HG03565 (cell line): ENCODE measurements at regions not wholly inside any gene's neighbourhood (a gene's known extent, or its start where the extent isn't known, plus 50 kb on each side); places are given as distances from the start of the nearest gene placed in this dataset.

Source experiments
- ATAC-seq: cut with Tn5 transposase; IDR thresholded peaks from one replicate; pipeline ENCODE4 v1.9.1; 2021; ENCODE audit warnings: mild to moderate bottlenecking, moderate library complexity; ENCODE audit not compliant: unreplicated experiment

GRCh38 chr10:9762966-9763656, 1254.6 kb upstream of the CELF2 start:
- no peak for ATAC-seq

GRCh38 chr10:9766762-9767161, 1250.9 kb upstream of the CELF2 start:
- ATAC-seq, result no peak

DNA sequence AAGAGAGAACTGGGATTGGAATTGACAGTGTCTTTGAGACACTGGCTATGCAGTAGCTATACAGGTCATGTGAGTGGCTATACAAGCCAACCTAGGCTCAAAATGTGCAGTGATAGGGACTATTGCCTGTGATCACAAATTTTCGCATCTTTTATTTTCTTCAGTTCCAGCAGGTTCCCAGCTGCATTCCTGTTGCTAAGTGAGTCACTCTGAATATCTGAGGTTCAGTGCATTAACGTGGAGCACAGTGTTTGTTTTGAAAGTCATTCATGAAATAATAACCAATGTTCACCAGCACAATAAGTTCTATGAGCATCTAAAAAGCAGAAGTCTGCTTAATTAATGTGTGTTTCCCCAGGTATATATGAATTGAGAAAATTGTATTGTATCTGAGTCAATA, 1236.0 kb upstream of the CELF2 start:
- ATAC-seq, result no peak

GRCh38 chr10:9786101-9786500, 1231.6 kb upstream of the CELF2 start:
- no peak for ATAC-seq

DNA sequence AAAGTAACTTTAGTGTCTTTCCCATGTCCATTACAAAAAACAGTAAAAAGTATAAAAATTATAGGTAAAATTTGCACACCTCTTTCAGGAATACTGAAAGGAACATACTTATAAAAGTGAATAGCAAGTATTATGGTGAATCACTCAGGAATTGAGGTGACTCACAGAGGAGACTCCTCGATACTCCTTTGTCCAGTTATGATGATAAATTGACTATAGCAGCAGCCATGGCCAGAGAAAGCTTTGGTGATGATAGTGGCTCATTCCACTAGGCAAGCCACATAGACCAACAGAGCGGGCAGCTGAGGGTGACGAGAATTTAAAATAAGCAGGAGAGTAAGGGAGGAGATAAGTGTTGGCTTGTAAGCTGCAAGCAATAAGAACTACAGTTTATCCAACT, 1231.1 kb upstream of the CELF2 start:
- ATAC-seq, result no peak

- no peak for ATAC-seq
These were observed 1227.7 kb upstream of the CELF2 start for GRCh38 chr10:9789996-9790395.

DNA sequence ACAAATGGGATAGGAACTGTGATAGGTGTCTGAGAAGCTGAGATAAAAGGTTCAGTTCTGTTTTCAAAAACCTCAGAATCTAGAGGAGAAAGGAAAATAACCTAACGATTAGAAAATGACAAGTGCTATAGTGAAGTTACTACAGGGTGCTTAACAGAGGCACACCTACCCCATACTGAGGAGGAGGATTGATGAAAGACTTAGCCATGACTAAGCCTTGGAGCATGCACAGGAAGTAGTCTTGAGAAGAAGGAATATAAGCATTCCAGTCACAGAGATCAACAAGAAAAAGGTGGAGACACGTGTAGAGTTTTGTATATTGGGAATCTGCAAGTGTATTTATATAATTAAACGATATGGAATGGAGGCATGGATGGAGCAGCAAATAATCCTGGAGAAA, 1225.5 kb upstream of the CELF2 start:
- no peak for ATAC-seq

- no peak for ATAC-seq
These were observed 1221.1 kb upstream of the CELF2 start for GRCh38 chr10:9796564-9796963.

- no peak for ATAC-seq
These were observed 1217.7 kb upstream of the CELF2 start for GRCh38 chr10:9800011-9800410.

DNA sequence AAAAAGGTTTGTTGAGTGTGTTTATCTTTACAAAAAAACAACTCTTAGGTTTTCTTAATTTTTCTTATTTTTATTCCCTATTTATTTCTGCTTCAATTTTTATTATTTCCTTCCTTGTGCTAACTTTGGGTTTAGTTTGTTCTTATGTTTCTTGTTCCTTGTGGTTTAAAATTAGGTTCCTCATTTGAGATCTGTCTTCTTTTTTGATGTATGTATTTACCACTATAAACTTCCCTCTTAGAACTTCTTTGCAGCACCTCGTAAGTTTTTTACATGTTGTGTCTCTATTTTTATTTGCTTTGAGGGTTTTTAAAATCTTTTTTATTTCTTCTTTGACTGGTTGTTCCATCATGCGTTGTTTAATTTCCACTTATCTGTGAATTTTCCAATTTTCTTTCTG, 1217.1 kb upstream of the CELF2 start:
- no peak for ATAC-seq

GRCh38 chr10:9807846-9808245, 1209.8 kb upstream of the CELF2 start:
- ATAC-seq, result no peak

- no peak for ATAC-seq
These were observed 1206.1 kb upstream of the CELF2 start for GRCh38 chr10:9811601-9812000.

- no peak for ATAC-seq
These were observed 1203.3 kb upstream of the CELF2 start for GRCh38 chr10:9814285-9814864.

DNA sequence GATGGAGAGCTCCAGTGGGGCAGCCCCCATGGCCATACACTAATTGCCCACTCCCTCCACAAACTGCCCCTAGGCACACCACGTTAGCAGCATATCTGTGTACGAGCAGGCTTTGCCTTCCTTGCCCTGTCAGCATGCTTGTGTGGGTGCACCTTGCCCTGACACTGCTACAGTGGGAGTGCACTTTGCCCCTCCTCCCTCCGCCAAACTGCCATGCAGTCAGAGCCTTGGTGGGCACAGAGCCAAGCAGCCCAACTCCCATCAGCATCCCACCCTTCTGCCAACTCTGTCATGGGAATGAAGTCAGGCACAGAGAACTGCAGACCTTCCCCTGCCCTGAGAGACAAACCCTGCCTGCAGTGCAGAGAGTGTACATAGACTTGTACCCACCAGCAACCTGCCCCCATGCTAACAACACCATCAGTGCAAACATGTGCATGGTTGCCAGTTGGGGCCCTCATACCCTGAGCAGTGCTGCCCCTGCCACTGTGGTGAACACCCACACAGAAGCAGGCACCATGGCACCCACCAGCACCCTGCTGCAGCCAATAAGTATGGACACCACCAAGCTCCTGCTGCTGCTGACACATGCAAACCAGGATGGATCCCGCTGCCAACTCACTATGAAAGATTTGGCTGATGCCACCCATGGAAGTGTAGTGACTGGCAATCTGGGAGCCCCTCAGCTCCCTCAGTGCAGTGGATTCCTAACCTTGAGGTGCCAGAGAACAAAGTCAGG, 1197.7 kb upstream of the CELF2 start:
- ATAC-seq, result no peak

- no peak for ATAC-seq
These were observed 1194.3 kb upstream of the CELF2 start for GRCh38 chr10:9823268-9823930.

DNA sequence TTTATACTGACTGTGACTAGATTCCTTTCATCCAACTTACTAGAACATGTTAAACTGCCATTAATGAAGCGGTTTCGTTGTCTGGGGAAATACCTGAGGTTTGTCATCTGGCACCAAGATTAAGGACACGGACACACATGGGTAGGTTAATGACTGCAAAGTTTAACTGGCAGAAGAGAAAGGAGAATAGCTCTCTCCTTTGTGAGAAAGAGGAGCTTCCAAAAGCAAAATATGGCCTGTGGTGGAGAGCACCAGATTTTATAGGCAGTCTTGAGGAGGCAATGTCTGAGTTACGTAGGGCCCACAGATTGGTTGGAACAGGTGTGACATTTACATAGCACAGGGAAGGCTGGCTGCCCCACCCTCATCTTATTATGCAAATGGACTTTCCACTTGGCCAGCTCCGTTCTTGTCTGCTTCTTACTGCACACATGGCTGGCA, 1193.0 kb upstream of the CELF2 start:
- no peak for ATAC-seq

DNA sequence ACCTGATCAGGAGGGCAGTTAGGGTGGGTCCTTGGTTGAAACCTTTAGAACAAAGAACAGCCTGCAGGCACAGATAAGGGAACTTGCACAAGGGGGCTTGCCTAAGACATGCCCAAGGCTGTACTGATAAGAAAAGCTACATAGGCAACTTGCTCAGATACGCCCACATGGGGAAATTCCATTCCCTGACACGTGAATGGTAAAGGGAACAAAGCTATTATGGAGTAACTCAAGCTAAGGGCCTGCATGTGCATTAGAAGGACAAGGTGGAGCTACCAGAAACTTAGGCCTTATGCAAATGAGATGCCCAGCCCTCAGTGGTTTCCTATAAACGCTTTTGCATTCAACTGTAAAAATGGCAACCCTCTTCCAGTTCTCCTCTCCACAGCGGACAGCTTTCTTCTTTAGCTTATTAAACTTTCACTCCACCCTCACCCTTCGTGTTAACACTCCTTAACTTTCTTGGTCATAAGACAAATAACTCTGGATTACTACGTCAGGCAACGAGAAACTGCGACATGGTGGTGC, 1192.1 kb upstream of the CELF2 start:
- no peak for ATAC-seq

DNA sequence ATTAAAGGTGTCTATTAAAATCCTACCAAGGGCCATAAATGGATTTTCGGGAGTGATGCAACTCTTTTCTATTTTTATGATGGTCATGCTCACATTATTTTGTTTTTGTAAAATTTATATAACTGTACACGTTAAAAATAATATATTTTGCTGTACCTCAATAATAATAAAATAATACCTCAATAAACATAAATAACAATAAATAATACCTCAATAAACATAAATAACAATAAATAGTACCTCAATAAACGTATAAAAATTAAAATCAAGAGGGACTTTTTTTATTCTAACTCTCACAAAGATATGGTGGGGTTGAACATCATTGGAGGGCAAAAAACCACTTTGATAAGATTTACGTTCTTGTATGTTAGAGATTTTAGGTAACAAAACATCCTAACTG, 1189.6 kb upstream of the CELF2 start:
- no peak for ATAC-seq

DNA sequence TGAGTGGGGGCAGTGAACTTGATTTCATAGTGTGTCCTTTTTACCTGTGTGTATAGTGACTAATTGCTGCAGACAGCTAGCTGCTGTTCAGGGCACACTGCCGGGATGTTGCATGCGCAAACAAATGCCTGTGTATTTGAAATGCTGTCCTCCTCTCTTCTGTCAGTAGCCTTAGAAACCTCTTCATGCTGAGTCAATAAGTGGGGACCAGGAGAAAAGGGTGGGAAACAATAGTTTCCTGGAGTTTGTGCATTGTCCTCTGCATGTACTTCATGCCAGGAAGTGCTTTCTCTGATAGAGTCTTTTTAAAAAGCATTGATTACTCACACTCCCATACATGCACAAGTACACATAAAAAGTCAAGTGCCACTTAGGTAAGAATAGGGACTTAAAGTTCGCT, 1183.7 kb upstream of the CELF2 start:
- ATAC-seq, result no peak

DNA sequence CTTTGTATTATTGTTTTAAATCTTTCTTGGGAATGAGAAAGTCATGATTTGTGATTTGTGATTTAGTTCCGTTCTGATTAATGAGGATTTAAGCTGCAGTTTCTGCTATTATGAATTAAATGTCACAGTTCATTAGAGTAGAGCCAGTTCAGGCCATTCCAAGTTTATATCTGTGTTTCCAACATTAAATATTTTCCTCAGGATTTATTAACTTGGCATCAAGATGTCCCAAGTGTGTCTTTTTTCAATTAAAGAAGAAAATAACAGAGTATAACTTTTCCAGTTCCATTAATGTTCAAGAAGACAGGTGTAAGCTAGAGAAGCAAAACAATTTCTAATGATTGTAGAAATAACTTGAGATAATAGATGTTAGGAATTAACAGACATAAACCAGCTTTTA, 1183.2 kb upstream of the CELF2 start:
- ATAC-seq, result no peak

GRCh38 chr10:9845075-9845474, 1172.6 kb upstream of the CELF2 start:
- ATAC-seq, result no peak
